Kidney tubule cell (primary cell): ENCODE measurements at regions not wholly inside any gene's neighbourhood (a gene's known extent, or its start where the extent isn't known, plus 50 kb on each side); places are given as distances from the start of the nearest gene placed in this dataset.
"Not testable (repeated sequence)": the region's sequence is repeated elsewhere in the genome, so short reads cannot be mapped to it uniquely, and the experiment has no call there.

Experiments
- DNase-seq: peaks from one replicate; pipeline ENCODE4 v3.0.0-alpha.2; 2018; ENCODE audit warnings: low spot score

DNA sequence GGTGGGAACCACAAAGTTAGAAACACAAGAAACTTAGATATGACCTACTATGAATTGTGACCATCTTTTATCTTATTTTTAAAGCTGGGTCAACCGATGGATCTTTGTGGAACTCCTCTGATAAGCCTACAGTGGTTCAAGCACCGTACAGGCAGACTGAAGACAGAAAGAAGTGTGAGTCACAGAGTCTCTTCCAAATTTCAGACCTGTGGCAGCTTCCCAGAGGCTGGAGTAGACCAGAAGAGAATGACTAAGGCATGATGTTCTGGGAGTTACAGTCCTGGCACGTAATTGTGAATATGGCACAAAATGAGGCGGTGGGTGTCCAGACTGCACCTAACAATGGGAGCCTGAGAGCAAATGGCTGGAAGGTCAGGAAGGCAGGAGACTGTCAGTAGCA, 70.0 kb downstream of the LMO4 start:
- peak; percentile 65 for DNase-seq

DNA sequence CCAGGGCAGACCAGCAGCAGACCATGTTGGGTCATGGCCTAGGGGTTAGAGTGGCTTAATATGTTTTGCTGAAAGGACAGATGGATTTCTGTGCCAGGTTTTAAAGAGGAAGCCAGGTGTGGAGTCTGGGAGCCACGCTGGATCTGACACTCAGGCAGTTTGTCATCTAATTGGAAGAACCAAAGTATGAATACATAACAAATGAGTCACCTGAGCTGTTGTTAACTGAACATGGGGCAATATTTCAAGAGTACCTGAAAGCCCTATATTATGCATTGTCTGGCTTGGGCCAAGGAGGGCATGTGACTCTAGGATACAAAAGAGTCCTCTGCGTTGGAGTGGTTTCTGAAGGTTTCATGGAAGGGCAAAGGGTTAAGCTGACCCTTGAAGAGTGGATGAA, 70.6 kb downstream of the LMO4 start:
- DNase-seq, result peak; percentile 70

DNA sequence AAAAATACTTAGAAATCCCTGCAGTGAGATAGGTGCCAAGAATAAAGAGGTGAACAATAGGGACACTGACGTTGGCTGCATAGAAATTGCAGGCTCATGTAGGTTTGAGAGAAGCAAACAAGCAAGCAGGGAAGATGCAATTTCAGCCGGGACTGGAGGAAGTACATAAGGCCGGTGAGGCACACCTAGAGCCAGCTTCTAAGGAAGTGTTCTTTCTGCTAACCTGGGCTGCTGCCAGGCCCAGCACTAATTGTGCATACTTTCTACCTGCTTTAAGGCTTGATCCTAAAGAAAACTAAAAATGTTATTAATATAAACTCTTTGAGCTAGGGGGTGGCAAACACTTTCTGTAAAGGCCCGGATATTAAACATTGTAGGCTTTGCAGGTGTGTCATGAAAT, 71.0 kb downstream of the LMO4 start:
- DNase-seq, result no peak

DNA sequence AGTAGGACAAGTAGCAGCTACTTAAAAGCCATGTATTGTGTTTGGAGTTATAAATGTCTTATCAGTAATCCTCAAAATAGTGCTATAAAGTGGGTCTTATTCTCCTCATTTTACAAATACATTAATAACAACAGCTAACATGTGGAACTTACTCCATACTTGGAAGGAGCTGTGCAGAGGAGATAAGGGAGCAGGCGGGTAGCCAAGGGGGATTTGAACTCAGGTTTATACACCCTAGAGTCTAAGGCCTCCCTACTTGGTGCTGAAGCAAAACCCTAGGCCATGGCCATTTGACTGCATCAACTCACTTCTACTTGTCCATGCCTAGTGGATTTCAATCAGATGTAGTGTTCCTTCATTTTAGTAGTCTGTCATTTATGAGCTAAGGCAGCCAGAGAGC, 72.1 kb downstream of the LMO4 start:
- DNase-seq, result no peak

- no peak for DNase-seq
Observed at GRCh38 chr1:87402241-87403002, 73.7 kb downstream of the LMO4 start.

- DNase-seq, result no peak
Observed at GRCh38 chr1:87403061-87403820, 74.6 kb downstream of the LMO4 start.

DNA sequence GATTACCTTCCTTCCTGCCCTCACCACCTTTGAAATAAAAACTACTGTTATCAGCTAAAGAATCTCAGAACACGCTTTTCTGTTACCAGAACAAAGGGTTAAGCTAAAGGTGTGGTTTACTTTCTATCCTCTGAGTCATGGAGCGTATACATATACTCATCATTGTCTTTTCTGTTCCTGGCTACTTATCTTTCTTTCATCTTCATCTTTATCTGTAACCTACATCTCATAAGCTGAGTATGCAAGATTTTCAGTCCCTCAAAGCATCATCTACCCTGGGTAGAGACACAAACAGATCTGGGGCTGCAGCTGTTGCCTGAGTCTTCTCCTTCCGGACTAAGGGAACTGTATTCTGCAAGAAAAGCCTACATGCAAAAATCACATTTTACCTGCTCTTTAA, 75.6 kb downstream of the LMO4 start:
- DNase-seq, result no peak

- DNase-seq, result no peak
Observed at GRCh38 chr1:87408665-87409248, 80.1 kb downstream of the LMO4 start.

DNA sequence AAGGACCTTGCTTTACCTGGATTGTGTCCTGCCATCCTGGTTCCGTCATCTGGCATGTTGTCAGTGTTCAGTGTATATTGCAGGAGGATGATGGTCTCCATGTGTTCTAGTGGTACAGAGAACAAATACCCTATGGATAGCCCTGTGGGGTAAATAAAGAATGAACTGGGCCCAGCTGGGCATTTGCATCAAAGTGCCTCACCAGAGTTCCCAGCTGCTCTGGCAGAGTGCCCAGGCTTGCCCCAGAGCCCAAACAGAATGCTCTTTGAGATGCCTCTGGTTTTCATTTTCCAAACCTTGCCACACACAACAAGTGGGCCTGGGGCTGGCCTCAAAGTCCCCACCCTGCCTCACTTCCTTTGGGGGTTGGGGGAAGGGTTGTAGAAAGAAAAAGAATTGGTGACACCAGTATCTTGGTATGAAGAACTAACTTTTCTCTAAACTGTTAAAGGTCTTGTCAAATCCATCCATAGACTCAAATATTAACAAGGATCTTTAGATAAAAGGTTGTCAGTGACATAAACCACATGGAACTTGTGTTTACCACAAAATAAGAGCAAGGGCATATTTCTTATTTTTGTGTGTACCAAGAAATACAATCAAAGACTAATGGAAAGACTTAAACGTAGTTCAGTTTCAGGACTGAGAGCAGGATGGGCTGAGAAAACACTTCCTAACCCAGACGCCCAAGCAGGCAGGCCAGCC, 82.2 kb downstream of the LMO4 start:
- no peak for DNase-seq

GRCh38 chr1:87413846-87414245, 85.2 kb downstream of the LMO4 start:
- not testable (repeated sequence) for DNase-seq

DNA sequence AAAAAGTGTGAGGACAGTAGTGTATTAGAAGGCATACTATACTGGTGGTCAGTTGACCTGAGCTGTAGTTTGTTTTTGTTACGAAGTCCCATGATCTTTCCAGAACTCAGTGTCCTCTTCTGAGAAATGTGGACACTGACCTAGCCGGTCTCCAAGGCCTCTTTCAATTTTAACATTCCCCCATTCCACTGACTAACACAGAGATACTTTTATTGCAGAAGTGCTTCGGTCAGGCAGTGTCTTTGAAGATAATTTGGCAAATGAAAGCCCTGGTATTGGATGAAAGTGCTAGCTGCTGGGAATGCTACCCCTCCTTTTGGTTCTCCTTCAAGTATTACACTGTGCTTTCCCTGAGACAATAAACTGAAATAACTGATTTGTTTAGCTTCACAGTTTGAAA, 89.4 kb downstream of the LMO4 start:
- DNase-seq, result no peak

DNA sequence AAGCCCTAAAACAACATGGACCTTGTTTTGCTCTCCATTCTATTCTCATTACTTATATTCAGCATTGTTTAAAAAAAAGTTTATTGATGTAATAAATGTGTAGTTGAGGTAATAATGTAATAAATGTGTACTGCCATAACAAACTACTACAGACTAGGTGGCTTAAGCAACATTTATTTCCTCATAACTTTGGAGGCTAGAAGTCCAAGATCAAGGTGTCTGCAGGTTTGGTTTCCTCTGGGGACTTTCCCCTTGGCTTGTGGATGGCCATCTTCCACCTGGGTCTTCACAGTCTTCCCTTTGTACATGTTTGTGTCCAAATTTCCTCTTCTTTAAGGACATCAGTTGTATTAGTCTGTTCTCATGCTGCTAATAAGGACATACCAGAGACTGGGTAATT, 93.1 kb downstream of the LMO4 start:
- DNase-seq, result no peak

- DNase-seq, result no peak
Observed at GRCh38 chr1:87424541-87424940, 95.9 kb downstream of the LMO4 start.

DNA sequence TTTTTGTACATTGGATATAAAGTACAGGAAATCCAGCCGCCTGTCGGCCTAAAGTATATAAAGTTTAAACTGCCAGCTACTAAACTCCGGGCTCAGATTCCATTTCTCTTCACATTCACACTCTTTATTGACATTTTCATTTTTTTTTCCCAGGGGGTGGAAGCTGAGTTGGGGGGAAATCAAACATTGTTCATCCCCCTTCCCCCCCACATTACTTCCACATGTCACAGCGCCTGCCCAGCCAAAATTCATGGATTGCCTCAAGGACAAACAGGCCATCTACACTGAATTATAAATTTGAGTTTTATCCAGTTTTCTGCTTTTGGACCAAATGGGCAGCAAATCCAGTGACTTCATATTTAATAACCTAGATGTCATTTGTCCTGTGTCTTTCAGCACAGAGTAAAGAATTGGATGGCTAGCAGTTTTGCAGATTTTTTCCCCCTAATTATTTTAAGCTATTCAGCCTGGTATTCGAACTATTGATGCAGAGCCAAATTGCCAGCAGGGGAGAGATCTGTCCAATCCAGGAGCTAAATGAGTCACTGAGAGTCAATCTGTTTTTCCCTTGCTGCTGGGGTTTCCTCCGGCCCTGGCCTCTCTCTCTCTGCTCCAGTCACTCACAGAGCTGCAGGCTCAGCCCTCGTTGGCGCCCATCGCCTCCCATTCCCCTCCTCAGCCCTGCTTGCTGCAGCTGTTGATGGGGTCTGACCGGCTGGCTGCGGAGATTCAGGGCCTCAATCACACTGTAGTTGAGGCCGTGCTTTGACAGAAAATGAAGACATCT, 98.0 kb downstream of the LMO4 start:
- DNase-seq, result peak; percentile 50

DNA sequence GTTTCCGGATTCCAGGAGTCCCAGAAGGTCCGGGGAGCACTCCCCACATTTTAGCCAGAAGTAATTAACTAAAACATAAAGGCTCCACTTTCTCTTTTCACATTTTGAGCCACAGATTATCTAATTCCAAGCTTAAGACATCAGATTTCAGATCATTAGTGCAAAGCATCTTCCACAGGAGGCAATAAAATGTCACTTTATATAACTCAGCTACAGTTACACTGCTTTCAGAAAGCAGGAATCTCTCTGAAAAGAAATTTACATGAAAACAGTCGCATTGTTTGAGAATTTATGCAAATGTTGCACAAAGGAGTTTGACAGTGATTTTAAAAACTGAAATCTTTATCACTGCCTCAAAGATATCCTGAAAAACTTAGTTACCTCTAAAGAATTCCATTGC, 99.7 kb downstream of the LMO4 start:
- no peak for DNase-seq

GRCh38 chr1:87428883-87429282, 100.2 kb downstream of the LMO4 start:
- no peak for DNase-seq

GRCh38 chr1:87432685-87433084, 104.0 kb downstream of the LMO4 start:
- no peak for DNase-seq

DNA sequence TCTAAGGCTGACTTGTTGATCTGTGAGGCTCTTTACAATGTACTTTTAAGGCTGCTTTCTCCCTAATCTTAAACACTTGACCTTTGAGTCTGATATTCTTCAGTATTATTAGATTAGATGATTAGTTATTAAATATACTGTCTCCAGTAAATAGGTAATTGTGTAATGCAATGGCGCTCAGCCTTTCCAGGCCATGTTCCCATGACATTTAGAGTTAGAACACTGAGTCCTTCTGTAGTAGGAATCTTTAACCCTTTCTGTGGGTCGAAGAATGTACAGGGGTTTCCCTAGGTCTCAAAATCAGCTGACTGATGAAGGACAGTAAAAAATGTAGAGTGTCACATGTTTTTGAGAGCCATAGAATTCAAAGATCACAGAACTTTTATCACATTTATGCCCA, 104.4 kb downstream of the LMO4 start:
- DNase-seq, result not testable (repeated sequence)

GRCh38 chr1:87435484-87435883, 106.8 kb downstream of the LMO4 start:
- DNase-seq, result no peak

DNA sequence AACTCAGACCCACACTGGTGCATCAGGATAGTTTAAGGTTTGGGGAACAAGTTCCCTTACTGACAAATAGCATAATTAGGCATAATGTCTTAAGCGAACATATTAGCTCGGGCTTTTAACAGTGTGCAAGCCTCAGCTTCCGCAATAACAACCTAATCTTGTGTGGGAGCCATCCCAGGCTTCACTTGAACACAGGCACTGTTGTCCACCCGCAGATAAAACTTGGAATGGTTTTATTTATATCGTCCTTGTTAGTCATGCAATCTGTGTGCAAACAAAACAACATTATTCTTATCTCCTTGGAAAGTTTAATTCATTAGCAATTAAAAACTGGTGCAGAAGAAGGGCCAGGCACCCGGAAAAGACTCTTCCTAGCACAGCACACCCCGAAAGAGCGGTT, 107.4 kb downstream of the LMO4 start:
- DNase-seq, result not testable (repeated sequence)

DNA sequence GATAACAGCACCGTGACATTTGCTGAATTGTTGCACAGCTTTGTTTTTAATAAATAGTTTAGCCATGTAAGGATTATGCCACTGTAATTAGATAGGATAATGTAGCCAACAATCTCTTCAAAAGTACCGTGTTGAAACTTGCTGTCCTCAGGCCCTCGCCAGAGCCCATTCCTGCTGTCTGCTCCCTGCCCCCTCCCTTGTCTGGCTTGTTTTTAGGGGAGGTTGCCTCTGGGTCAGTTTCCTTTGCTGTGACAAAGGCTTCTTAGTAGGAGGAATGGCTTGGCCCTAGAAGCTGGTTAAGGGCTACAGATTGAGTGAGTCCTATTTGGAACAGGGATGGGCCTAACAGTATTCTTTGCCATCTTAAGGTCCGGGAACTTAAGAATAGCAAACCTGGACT, 107.9 kb downstream of the LMO4 start:
- no peak for DNase-seq
